AG04449 (cell line): ENCODE measurements at regions not wholly inside any gene's neighbourhood (a gene's known extent, or its start where the extent isn't known, plus 50 kb on each side); places are given as distances from the start of the nearest gene placed in this dataset.

Source experiments
- CTCF ChIA-PET: fragments of 350-600 bp; formaldehyde crosslinking; extraction: SDS; loops from one replicate; lab custom pipeline; 2021; ENCODE audit warnings: antibody characterized with exemption; lab: Yijun Ruan, JAX
- POLR2A ChIA-PET: fragments of 400-600, 350-600 bp; formaldehyde crosslinking; extraction: SDS; loops from one replicate; lab custom pipeline; 2020; ENCODE audit warnings: antibody characterized with exemption, inconsistent platforms; lab: Yijun Ruan, JAX
- DNase-seq: peaks from one replicate; pipeline ENCODE4 v3.0.0-alpha.2; 2010; ENCODE audit warnings: low read depth, low spot score
- H3K4me3 ChIP-seq: 2 replicates; pipeline ENCODE4 v1.5.1; 2011; ENCODE audit warnings: low read depth, mild to moderate bottlenecking, control low read depth, low read length
- TF ChIP-seq, protein P1 (sequence below): IDR thresholded peaks from one replicate; pipeline ENCODE4 v1.5.1; 2011; ENCODE audit warnings: mild to moderate bottlenecking, moderate library complexity, low read length, control low read depth, inconsistent platforms; ENCODE audit not compliant: insufficient read depth; ENCODE audit errors: missing control alignments

DNA sequence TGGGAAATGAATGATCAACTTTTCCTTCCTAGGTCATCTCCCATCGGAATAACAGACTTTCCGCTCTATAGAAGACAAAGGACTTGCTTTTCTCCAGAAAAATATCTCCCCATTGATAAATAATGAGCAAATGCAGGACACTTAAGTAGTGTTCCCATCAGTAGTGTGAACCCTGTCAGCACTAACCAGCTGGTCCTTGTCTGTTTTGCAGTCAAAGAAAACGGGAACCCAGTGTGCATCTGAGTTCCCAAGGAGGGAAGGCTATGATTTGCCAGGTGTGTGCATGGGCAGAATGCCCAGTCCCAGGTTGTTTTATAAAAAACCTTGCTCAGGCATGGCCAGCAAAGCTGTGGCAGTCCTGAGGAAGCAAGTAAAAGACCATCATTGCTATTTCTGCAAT, 256.5 kb upstream of the HMGA2 start:
- TF ChIP-seq, protein P1, sequence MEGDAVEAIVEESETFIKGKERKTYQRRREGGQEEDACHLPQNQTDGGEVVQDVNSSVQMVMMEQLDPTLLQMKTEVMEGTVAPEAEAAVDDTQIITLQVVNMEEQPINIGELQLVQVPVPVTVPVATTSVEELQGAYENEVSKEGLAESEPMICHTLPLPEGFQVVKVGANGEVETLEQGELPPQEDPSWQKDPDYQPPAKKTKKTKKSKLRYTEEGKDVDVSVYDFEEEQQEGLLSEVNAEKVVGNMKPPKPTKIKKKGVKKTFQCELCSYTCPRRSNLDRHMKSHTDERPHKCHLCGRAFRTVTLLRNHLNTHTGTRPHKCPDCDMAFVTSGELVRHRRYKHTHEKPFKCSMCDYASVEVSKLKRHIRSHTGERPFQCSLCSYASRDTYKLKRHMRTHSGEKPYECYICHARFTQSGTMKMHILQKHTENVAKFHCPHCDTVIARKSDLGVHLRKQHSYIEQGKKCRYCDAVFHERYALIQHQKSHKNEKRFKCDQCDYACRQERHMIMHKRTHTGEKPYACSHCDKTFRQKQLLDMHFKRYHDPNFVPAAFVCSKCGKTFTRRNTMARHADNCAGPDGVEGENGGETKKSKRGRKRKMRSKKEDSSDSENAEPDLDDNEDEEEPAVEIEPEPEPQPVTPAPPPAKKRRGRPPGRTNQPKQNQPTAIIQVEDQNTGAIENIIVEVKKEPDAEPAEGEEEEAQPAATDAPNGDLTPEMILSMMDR, result no peak
- ChIA-PET CTCF (interaction anchor here (3.0 to 3.2 kb wide), 2 partner anchors 11 to 35 kb away, joined by 10 to 20 read pairs; no protein-coding TSS in a partner anchor), POLR2A (interaction anchor here (0.6 kb wide), 1 partner anchor 89 kb away, joined by 3 read pairs; no protein-coding TSS in a partner anchor)
- DNase-seq, result no peak
- no peak overlapping the region for H3K4me3 ChIP-seq

DNA sequence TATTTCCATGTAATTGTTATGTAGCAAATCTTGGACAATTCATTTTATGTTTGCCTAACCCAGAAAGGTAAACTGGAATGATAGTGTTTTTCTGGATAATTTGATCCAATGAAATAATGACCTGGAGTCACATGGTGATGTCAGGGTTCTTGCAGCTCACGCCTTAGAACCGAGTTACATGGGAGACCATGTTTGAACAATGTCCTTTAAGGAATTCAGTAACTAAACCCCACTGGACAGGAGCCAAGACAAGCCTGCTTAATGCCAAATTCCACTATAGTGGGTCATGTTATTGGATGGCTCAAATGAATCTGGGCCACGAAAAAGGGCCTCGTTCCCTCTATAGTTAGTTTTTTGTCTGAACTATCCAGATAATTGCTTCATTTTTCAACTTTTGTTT, 255.8 kb upstream of the HMGA2 start:
- ChIA-PET CTCF (interaction anchor here (1.3 to 3.2 kb wide), 3 partner anchors 12 to 538 kb away, joined by 3 to 20 read pairs (median 10); no protein-coding TSS in a partner anchor), POLR2A (interaction anchor here (0.6 kb wide), 1 partner anchor 89 kb away, joined by 3 read pairs; no protein-coding TSS in a partner anchor)
- H3K4me3 ChIP-seq, result no peak overlapping the region
- DNase-seq, result no peak
- TF ChIP-seq, protein P1, result no peak

DNA sequence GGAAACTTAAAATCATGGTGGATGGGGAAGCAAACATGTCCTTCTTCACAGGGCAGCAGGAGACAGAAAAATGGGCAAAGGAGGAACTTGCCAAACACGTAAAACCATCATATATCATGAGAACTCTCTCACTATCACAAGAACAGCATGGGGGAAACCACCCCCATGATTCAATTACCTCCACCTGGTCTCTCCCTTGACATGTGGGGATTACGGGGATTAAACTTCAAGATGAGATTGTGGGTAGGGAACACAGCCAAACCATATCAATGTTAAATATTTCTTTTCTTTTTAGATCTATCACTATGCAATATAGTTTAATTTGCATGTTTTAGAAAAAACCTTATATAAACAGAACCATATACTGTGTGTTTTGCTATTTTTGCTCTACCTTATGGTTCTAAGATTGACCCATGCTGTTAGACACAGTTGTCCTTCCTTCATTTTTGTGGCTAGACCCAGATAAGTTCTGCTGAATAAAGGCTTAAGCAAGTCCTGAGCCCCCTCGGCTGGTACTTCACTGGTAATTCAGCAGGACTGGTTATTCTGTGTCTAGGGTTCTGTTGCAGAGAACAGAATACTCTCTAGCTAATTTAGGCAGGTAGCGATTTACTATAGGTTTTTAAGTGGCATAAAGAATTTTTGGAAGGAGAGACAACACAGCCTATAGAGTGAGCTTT, 253.7 kb upstream of the HMGA2 start:
- TF ChIP-seq, protein P1, result no peak
- ChIA-PET POLR2A (no interaction called here), CTCF (interaction anchor here (3.0 kb wide), 1 partner anchor 14 kb away, joined by 10 read pairs; no protein-coding TSS in a partner anchor)
- DNase-seq, result no peak
- no peak overlapping the region for H3K4me3 ChIP-seq

DNA sequence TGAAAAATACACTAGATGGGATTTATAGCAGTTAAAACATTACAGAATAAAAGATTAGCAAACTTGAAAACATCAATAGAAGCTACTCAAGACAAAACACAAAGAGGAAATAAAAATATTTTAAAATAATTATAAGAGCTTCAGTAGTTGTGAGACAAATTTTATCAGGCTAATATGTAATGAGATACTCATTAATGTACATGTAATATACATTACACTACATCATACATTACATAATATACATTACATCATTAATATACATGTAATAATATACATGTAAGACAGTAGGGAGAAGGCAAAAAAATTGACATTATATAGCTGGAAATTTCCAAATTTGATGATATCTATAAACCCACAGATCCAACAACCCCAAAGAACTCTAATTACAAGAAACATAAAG, 249.4 kb upstream of the HMGA2 start:
- TF ChIP-seq, protein P1, result no peak
- DNase-seq, result no peak
- H3K4me3 ChIP-seq, result no peak overlapping the region
- ChIA-PET CTCF (interaction anchor here (2.2 kb wide), 1 partner anchor 18 kb away, joined by 7 read pairs; no protein-coding TSS in a partner anchor), POLR2A (no interaction called here)

DNA sequence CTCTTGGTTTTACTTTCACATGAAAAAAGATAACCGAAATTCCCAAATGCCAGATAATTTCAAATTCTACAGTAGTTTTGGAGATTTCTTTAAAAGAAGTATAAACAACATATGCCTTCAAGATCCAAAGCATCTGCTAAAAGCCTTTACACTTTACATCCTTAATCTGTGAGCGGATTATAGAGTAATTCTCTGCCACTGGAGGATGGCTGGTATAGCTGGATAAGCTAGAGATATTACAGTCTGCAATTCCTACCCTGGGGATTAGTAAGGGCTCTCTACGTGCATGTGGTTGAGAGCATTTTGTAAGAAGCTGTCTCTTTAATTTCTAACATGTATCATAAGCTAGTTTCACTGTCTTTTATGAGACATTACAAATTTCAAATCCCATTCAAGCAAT, 240.3 kb upstream of the HMGA2 start:
- CTCF ChIA-PET, result interaction anchor here (1.2 to 1.4 kb wide), 4 partner anchors 17 to 116 kb away, joined by 3 to 4 read pairs (median 3); no protein-coding TSS in a partner anchor
- TF ChIP-seq, protein P1, result no peak
- no peak overlapping the region for H3K4me3 ChIP-seq
- POLR2A ChIA-PET, result no interaction called here
- no peak for DNase-seq
